T-helper 1 cell treated with Interleukin-12 subunit alpha and Interleukin-12 subunit beta and Interleukin-4 antibody, amounts not matched to agents 30 μg/mL and 1 μg/mL, for 36 hours (primary cell): ENCODE measurements at regions not wholly inside any gene's neighbourhood (a gene's known extent, or its start where the extent isn't known, plus 50 kb on each side); places are given as distances from the start of the nearest gene placed in this dataset.
"Not testable (repeated sequence)": the region's sequence is repeated elsewhere in the genome, so short reads cannot be mapped to it uniquely, and the experiment has no call there.

Experiments
- H3K27ac Mint-ChIP-seq: one replicate; pipeline ENCODE4 v1.8.0; 2021; ENCODE audit warnings: mild to moderate bottlenecking, mixed read lengths
- H3K27me3 Mint-ChIP-seq: one replicate; pipeline ENCODE4 v1.8.0; 2021; ENCODE audit warnings: low read depth, mixed read lengths
- H3K36me3 Mint-ChIP-seq: one replicate; pipeline ENCODE4 v1.8.0; 2021; ENCODE audit warnings: low read depth, mixed read lengths
- H3K4me1 Mint-ChIP-seq: one replicate; pipeline ENCODE4 v1.8.0; 2021; ENCODE audit warnings: low read depth, mixed read lengths
- H3K4me3 Mint-ChIP-seq: one replicate; pipeline ENCODE4 v1.8.0; 2021; ENCODE audit warnings: mild to moderate bottlenecking, moderate library complexity, mixed read lengths
- H3K9me3 Mint-ChIP-seq: one replicate; pipeline ENCODE4 v1.8.0; 2021; ENCODE audit warnings: mixed read lengths

DNA sequence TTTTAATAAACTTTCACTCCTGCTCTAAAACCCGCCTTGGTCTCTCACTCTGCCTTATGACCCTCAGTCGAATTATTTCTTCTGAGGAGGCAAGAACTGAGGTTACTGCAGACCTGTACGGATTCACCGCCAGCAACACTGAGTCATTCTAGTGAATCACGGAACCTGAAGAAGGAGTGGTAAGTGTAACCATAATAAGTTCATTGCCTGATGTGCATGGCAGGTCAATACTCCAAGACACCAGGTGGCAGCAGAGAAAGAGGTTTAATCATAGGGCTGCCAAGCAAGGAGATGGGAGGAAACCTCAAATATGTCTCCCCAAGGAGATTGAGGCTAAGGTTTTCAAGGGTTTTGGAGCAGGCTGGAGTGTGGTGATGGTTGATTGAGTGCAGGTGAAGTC is 204.3 kb upstream of the IPO5 start:
- H3K27ac Mint-ChIP-seq = no peak overlapping the region
- no peak overlapping the region for H3K4me3 Mint-ChIP-seq
- H3K27me3 Mint-ChIP-seq = no peaks in the 10 kb centered on the region
- H3K36me3 Mint-ChIP-seq = no peaks in the 10 kb centered on the region
- H3K9me3 Mint-ChIP-seq = no peaks in the 10 kb centered on the region
- H3K4me1 Mint-ChIP-seq = no peaks in the 10 kb centered on the region

DNA sequence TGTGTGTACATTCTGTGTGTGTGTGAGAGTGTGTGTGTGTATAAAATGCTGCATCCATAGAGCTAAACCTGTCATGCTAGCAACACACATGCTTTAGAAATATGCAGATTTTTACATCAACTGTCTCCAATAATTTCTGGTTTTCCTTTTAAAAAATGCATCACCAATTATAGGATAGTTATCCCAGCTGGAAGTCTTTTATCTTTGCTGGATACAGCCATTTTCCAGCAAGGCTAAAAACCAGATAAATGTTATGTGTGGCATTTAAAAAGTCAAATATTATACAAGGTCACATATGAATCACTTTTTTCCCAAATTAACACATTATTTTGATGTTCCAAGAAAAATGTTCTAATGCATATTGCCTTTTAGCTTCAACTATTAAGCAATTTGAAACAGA is 202.0 kb upstream of the IPO5 start:
- Mint-ChIP-seq H3K9me3 (no peaks in the 10 kb centered on the region), H3K36me3 (no peaks in the 10 kb centered on the region), H3K4me1 (no peaks in the 10 kb centered on the region), H3K27ac (no peak overlapping the region), H3K4me3 (no peak overlapping the region), H3K27me3 (no peaks in the 10 kb centered on the region)

DNA sequence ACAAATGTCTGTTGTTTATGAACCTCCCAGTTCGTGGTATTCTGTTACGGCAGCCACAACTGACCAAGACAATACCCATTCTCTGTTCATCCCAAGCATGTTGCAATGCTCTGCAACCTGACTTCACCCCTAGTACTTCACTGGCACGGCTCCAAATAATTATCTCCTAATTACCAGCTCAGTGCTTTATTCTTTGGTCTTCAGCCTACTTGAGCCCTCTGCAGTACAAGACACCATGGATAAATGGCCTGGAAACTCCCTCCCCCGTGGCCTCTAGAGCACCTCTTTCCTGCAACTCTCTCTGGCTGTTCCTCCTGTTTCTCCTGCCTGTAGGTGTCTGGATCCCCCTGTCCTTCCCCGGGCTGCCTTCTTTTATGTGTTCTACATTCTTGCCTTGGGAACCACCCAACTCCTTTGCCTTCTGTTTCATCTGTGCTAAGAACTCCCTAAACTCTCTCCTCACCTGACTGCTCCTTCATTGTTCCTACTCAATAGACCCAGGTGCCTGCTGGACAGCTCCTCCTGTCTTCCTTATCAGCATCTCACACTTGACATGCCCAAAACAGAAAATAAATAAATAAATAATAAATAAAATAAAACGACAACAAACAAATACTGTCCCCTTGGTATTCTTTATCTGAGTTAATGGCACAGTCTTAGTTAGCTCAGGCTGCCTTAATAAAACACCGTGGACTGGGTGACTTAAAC is 200.4 kb upstream of the IPO5 start:
- Mint-ChIP-seq H3K4me1 (no peaks in the 10 kb centered on the region), H3K4me3 (no peak overlapping the region), H3K27me3 (no peaks in the 10 kb centered on the region), H3K36me3 (no peaks in the 10 kb centered on the region), H3K9me3 (no peaks in the 10 kb centered on the region), H3K27ac (no peak overlapping the region)

- no peaks in the 10 kb centered on the region for H3K27me3 Mint-ChIP-seq
- H3K9me3 Mint-ChIP-seq = no peaks in the 10 kb centered on the region
- no peaks in the 10 kb centered on the region for H3K4me1 Mint-ChIP-seq
- no peak overlapping the region for H3K4me3 Mint-ChIP-seq
- no peaks in the 10 kb centered on the region for H3K36me3 Mint-ChIP-seq
- no peak overlapping the region for H3K27ac Mint-ChIP-seq
These were observed 199.4 kb upstream of the IPO5 start for GRCh38 chr13:97753942-97754670.

- Mint-ChIP-seq H3K27ac (no peak overlapping the region), H3K36me3 (no peaks in the 10 kb centered on the region), H3K9me3 (no peaks in the 10 kb centered on the region), H3K4me3 (no peak overlapping the region), H3K27me3 (no peaks in the 10 kb centered on the region), H3K4me1 (no peaks in the 10 kb centered on the region)
These were observed 195.7 kb upstream of the IPO5 start for GRCh38 chr13:97757807-97758206.

DNA sequence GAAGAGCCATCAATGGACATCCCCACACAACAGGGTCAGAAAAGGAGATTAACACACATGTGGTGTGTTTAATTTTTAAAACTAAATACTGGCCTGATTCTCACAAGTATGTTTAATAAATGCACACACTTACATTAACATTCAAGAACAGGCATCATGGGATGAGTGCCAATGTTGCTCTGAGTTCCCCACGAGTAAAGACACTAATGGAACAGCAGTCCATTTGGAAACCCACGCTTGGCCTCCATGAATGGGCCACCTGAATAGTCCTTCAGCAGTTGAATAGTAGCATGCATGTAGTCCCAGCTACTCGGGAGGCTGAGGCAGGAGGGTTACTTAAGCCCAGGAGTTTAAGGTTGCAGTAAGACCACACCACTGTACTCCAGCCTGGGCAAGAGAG is 195.2 kb upstream of the IPO5 start:
- Mint-ChIP-seq H3K36me3 (no peaks in the 10 kb centered on the region), H3K9me3 (no peaks in the 10 kb centered on the region), H3K27me3 (no peaks in the 10 kb centered on the region), H3K27ac (no peak overlapping the region), H3K4me3 (no peak overlapping the region), H3K4me1 (no peaks in the 10 kb centered on the region)

GRCh38 chr13:97761796-97762540 is 191.5 kb upstream of the IPO5 start:
- H3K27me3 Mint-ChIP-seq = no peaks in the 10 kb centered on the region
- H3K4me1 Mint-ChIP-seq = no peaks in the 10 kb centered on the region
- H3K27ac Mint-ChIP-seq = no peak overlapping the region
- H3K36me3 Mint-ChIP-seq = no peaks in the 10 kb centered on the region
- peaks cover 3% of the 10 kb centered on the region for H3K9me3 Mint-ChIP-seq
- H3K4me3 Mint-ChIP-seq = no peak overlapping the region

DNA sequence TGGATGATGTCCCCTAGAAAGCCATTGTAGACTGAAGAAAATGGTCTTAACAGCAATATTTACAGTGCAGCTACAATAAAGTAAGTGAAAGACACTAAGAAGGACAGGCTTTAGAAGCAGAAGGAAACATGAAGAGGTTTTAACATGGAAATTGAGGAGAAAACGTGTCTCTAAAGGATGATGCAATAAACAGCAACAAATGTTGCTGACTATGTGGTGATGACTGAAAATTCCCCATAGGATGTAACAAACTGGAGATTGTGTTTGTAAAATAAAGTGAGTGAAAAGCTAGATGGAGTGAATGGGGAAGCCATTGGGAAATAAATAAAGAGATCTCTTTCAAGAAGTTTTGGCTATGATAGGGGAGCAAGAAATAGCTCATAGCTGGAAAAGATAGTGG is 186.7 kb upstream of the IPO5 start:
- no peak overlapping the region for H3K27ac Mint-ChIP-seq
- H3K4me1 Mint-ChIP-seq = no peaks in the 10 kb centered on the region
- H3K36me3 Mint-ChIP-seq = no peaks in the 10 kb centered on the region
- no peaks in the 10 kb centered on the region for H3K27me3 Mint-ChIP-seq
- H3K9me3 Mint-ChIP-seq = peaks cover 3% of the 10 kb centered on the region
- H3K4me3 Mint-ChIP-seq = no peak overlapping the region

DNA sequence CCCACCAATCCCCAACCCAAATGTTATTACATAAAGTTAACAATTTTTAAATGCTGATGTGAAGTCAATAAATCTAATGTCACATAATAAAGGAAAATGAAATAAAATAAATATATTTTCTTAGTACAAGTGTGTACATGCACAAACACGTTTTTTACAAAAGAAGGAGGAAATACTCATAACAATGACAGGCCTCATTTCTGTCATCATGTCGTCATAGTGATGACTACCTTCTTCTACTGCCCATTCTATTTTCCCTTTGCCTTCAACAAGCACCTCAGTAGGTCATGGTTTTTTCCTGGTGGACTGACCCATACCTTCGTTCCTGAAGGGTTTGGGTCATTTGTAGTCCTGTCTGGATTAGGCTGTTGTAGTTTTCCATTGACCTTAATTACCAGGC is 185.3 kb upstream of the IPO5 start:
- no peaks in the 10 kb centered on the region for H3K36me3 Mint-ChIP-seq
- no peaks in the 10 kb centered on the region for H3K4me1 Mint-ChIP-seq
- H3K27ac Mint-ChIP-seq = no peak overlapping the region
- H3K9me3 Mint-ChIP-seq = peaks cover 3% of the 10 kb centered on the region
- no peaks in the 10 kb centered on the region for H3K27me3 Mint-ChIP-seq
- H3K4me3 Mint-ChIP-seq = no peak overlapping the region

DNA sequence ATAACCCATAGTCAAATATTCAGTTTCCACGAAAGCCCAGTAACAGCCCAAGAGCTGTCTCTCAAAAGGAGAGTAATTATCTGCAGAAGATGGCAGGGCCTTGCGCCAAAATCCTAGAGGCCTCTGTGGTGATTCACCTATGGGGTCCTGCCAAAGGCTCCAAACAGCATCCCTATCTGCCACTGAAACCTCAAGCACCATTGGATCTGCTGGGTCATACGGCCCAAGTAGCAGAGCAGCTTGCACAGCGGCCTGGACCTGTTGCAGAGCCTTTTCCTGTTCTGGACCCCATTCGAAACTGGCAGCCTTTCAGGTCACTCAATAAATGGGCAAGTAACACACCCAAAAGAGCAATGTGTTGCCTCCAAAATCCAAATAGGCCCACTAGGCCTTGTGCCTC is 183.2 kb upstream of the IPO5 start:
- H3K4me1 Mint-ChIP-seq, H3K27ac Mint-ChIP-seq, H3K9me3 Mint-ChIP-seq, H3K4me3 Mint-ChIP-seq, H3K36me3 Mint-ChIP-seq, H3K27me3 Mint-ChIP-seq: not testable (repeated sequence)

GRCh38 chr13:97772466-97772865 is 181.0 kb upstream of the IPO5 start:
- not testable (repeated sequence) for H3K4me1 Mint-ChIP-seq

GRCh38 chr13:97774391-97775100 is 178.9 kb upstream of the IPO5 start:
- not testable (repeated sequence) for H3K9me3 Mint-ChIP-seq, H3K36me3 Mint-ChIP-seq, H3K27ac Mint-ChIP-seq, H3K27me3 Mint-ChIP-seq, H3K4me3 Mint-ChIP-seq, H3K4me1 Mint-ChIP-seq

More at GRCh38 chr13:97772466-97772865, 181.0 kb upstream of the IPO5 start:
- not testable (repeated sequence) for H3K36me3 Mint-ChIP-seq, H3K9me3 Mint-ChIP-seq, H3K4me3 Mint-ChIP-seq, H3K27ac Mint-ChIP-seq, H3K27me3 Mint-ChIP-seq

GRCh38 chr13:97780486-97780885 is 173.0 kb upstream of the IPO5 start:
- H3K27ac Mint-ChIP-seq = no peak overlapping the region
- no peak overlapping the region for H3K4me3 Mint-ChIP-seq
- no peaks in the 10 kb centered on the region for H3K27me3 Mint-ChIP-seq
- H3K36me3 Mint-ChIP-seq = no peaks in the 10 kb centered on the region
- no peaks in the 10 kb centered on the region for H3K4me1 Mint-ChIP-seq
- H3K9me3 Mint-ChIP-seq = no peaks in the 10 kb centered on the region

GRCh38 chr13:97781891-97782305 is 171.6 kb upstream of the IPO5 start:
- Mint-ChIP-seq H3K27me3 (no peaks in the 10 kb centered on the region), H3K4me1 (no peaks in the 10 kb centered on the region)

More at GRCh38 chr13:97781891-97782305, 171.6 kb upstream of the IPO5 start:
- Mint-ChIP-seq H3K27ac (no peak overlapping the region), H3K9me3 (no peaks in the 10 kb centered on the region), H3K36me3 (no peaks in the 10 kb centered on the region), H3K4me3 (no peak overlapping the region)
